OCI-LY3 (cell line): ENCODE measurements at regions not wholly inside any gene's neighbourhood (a gene's known extent, or its start where the extent isn't known, plus 50 kb on each side); places are given as distances from the start of the nearest gene placed in this dataset.

ENCODE experiments used
- H2AFZ ChIP-seq: fragments of 200-600, 300-600 bp; shearing (Covaris generic); 2 replicates; pipeline ENCODE4 v1.6.0; 2014; ENCODE audit warnings: antibody characterized with exemption, low read depth, low read length
- H3K27ac ChIP-seq: fragments of 200-600, 300-600 bp; sonication (generic); 2 replicates; pipeline ENCODE4 v1.5.1; 2014; ENCODE audit warnings: mild to moderate bottlenecking, low read length, moderate library complexity, mixed read lengths
- H3K27me3 ChIP-seq: fragments of 200-600, 300-600 bp; sonication (generic); 2 replicates; pipeline ENCODE4 v1.6.1; 2014; ENCODE audit warnings: low read depth, low read length, mixed read lengths
- H3K36me3 ChIP-seq: fragments of 200-600, 300-600 bp; sonication (generic); replicated peaks from 2 replicates; pipeline ENCODE3; 2014; ENCODE audit warnings: low read depth, low read length, mixed read lengths
- H3K4me1 ChIP-seq: fragments of 300-600, 200-600 bp; sonication (generic); 2 replicates; pipeline ENCODE4 v1.6.1; 2014; ENCODE audit warnings: low read length, mixed read lengths
- H3K4me2 ChIP-seq: fragments of 200-600, 300-600 bp; sonication (generic); 2 replicates; pipeline ENCODE4 v1.6.1; 2014; ENCODE audit warnings: low read length, mixed read lengths
- H3K4me3 ChIP-seq: fragments of 300-600, 200-600 bp; sonication (generic); 2 replicates; pipeline ENCODE4 v1.5.1; 2014; ENCODE audit warnings: antibody characterized with exemption, mild to moderate bottlenecking, low read length, moderate library complexity
- H3K79me2 ChIP-seq: fragments of 300-600, 200-600 bp; shearing (Covaris generic); 2 replicates; pipeline ENCODE4 v1.6.1; 2014; ENCODE audit warnings: mild to moderate bottlenecking, low read length, mixed read lengths
- H3K9ac ChIP-seq: fragments of 300-600, 200-600 bp; shearing (Covaris generic); 2 replicates; pipeline ENCODE4 v1.6.0; 2014; ENCODE audit warnings: mild to moderate bottlenecking, low read length, moderate library complexity
- H3K9me3 ChIP-seq: fragments of 200-600, 300-600 bp; shearing (Covaris generic); 2 replicates; pipeline ENCODE4 v1.6.1; 2014; ENCODE audit warnings: low read length, mixed read lengths; ENCODE audit not compliant: insufficient read depth
- H4K20me1 ChIP-seq: fragments of 200-600, 300-600 bp; sonication (generic); 2 replicates; pipeline ENCODE4 v1.6.1; 2016; ENCODE audit warnings: low read length, mixed read lengths; ENCODE audit not compliant: insufficient read depth
- CTCF ChIP-seq: fragments of 200-600, 300-600 bp; sonication (generic); IDR thresholded peaks from 2 replicates; pipeline ENCODE4 v1.5.1; 2014; ENCODE audit warnings: antibody characterized with exemption, low read length, low read depth
- EZH2phosphoT487 ChIP-seq: fragments of 200-600 bp; shearing (Covaris generic); IDR thresholded peaks from 2 replicates; pipeline ENCODE4 v1.6.1; 2018; ENCODE audit warnings: antibody characterized with exemption, mixed run types, low read depth

DNA sequence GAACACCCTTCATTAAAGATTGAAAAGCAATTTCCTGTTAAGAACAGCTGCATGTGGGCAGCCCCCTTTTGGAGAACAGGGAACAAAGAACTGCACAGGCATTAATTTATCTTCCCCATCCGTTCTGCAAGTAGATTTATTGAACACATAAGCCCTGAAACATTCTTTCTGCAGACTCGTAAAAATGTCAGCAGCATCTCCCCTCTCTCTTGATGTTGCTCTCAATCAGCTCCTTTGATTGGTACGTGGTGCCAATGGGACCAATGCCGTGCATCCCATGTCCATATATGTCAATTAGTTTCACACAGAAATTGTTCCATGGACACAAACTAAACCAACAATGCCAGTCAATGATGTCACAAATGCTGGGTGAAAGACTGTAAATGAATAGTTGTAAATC lies 228.5 kb upstream of the RASGEF1B start:
- Histone ChIP-seq H3K9me3 (no peaks in the 10 kb centered on the region), H3K79me2 (no peaks in the 10 kb centered on the region), H3K9ac (no peak overlapping the region), H3K27ac (no peak overlapping the region), H3K27me3 (no peaks in the 10 kb centered on the region), H3K36me3 (no peaks in the 10 kb centered on the region), H2AFZ (no peak overlapping the region), H3K4me1 (no peaks in the 10 kb centered on the region; the same call in 1 of the 2 replicates), H3K4me3 (no peak overlapping the region), H3K4me2 (no peak overlapping the region), H4K20me1 (no peaks in the 10 kb centered on the region)
- TF ChIP-seq EZH2phosphoT487 (no peak), CTCF (no peak)

- no peaks in the 10 kb centered on the region for H3K36me3 ChIP-seq
These were observed 227.0 kb upstream of the RASGEF1B start for GRCh38 chr4:81698538-81699296.

GRCh38 chr4:81694176-81694913 lies 222.6 kb upstream of the RASGEF1B start:
- H3K27ac ChIP-seq = no peak overlapping the region
- no peaks in the 10 kb centered on the region for H3K36me3 ChIP-seq
- H3K27me3 ChIP-seq = 0 out of 2 replicates have a peak, but pooled peaks cover 3% of the 10 kb centered on the region
- no peaks in the 10 kb centered on the region for H4K20me1 ChIP-seq
- H3K9ac ChIP-seq = no peak overlapping the region
- H3K4me1 ChIP-seq = peaks cover 9% of the 10 kb centered on the region
- TF ChIP-seq EZH2phosphoT487 (no peak), CTCF (no peak)
- H2AFZ ChIP-seq = no peak overlapping the region
- H3K4me2 ChIP-seq = no peak overlapping the region
- H3K79me2 ChIP-seq = no peaks in the 10 kb centered on the region
- no peaks in the 10 kb centered on the region for H3K9me3 ChIP-seq
- H3K4me3 ChIP-seq = no peak overlapping the region

More at GRCh38 chr4:81698538-81699296, 227.0 kb upstream of the RASGEF1B start:
- Histone ChIP-seq H3K79me2 (no peaks in the 10 kb centered on the region), H3K9ac (no peak overlapping the region), H3K27me3 (0 out of 2 replicates have a peak, but pooled peaks cover 3% of the 10 kb centered on the region), H2AFZ (no peak overlapping the region), H3K4me1 (no peaks in the 10 kb centered on the region; the same call in 1 of the 2 replicates), H4K20me1 (no peaks in the 10 kb centered on the region), H3K9me3 (no peaks in the 10 kb centered on the region), H3K27ac (no peak overlapping the region), H3K4me3 (no peak overlapping the region), H3K4me2 (no peak overlapping the region)
- TF ChIP-seq CTCF (no peak), EZH2phosphoT487 (no peak)

DNA sequence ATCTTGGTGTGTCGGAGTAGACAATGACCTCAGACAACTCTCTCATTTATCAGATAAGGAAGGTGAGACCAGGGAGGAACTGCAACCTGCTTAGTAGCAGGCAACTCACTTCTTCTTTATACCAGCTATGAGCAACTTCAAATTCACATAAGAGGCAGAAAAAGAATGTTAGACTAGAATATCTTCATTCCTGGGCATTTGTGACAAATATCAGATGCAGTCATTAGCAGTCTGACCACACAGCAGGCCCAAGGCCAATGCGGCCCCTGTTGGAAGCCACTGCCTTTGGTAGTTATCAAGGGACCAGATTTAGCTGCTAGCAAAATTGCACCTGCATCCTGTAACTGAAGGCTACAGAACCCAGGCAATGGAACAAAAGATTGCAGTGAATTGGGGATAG lies 219.2 kb upstream of the RASGEF1B start:
- Histone ChIP-seq H2AFZ (no peak overlapping the region; the same call in 1 of the 2 replicates), H3K4me3 (no peak overlapping the region)

More for the DNA sequence above, 219.2 kb upstream of the RASGEF1B start:
- no peak overlapping the region for H3K27ac ChIP-seq
- no peaks in the 10 kb centered on the region for H3K9me3 ChIP-seq
- H3K4me1 ChIP-seq = peaks cover 16% of the 10 kb centered on the region
- TF ChIP-seq EZH2phosphoT487 (no peak), CTCF (no peak)
- H3K79me2 ChIP-seq = no peaks in the 10 kb centered on the region
- H3K4me2 ChIP-seq = peak overlapping the region; percentile 31; the same call in 1 of the 2 replicates
- H3K27me3 ChIP-seq = 0 out of 2 replicates have a peak, but pooled peaks cover 3% of the 10 kb centered on the region
- H4K20me1 ChIP-seq = no peaks in the 10 kb centered on the region
- H3K36me3 ChIP-seq = no peaks in the 10 kb centered on the region
- no peak overlapping the region for H3K9ac ChIP-seq
